OCI-LY3 (cell line): ENCODE measurements at regions not wholly inside any gene's neighbourhood (a gene's known extent, or its start where the extent isn't known, plus 50 kb on each side); places are given as distances from the start of the nearest gene placed in this dataset.
A peak's percentile ranks its signal among the peaks of the same experiment; 100 is the strongest.

Source experiments
- H2AFZ ChIP-seq: fragments of 200-600, 300-600 bp; shearing (Covaris generic); 2 replicates; pipeline ENCODE4 v1.6.0; 2014; ENCODE audit warnings: antibody characterized with exemption, low read depth, low read length
- H3K27ac ChIP-seq: fragments of 200-600, 300-600 bp; sonication (generic); 2 replicates; pipeline ENCODE4 v1.5.1; 2014; ENCODE audit warnings: mild to moderate bottlenecking, low read length, moderate library complexity, mixed read lengths
- H3K27me3 ChIP-seq: fragments of 200-600, 300-600 bp; sonication (generic); 2 replicates; pipeline ENCODE4 v1.6.1; 2014; ENCODE audit warnings: low read depth, low read length, mixed read lengths
- H3K36me3 ChIP-seq: fragments of 200-600, 300-600 bp; sonication (generic); replicated peaks from 2 replicates; pipeline ENCODE3; 2014; ENCODE audit warnings: low read depth, low read length, mixed read lengths
- H3K4me1 ChIP-seq: fragments of 300-600, 200-600 bp; sonication (generic); 2 replicates; pipeline ENCODE4 v1.6.1; 2014; ENCODE audit warnings: low read length, mixed read lengths
- H3K4me2 ChIP-seq: fragments of 200-600, 300-600 bp; sonication (generic); 2 replicates; pipeline ENCODE4 v1.6.1; 2014; ENCODE audit warnings: low read length, mixed read lengths
- H3K4me3 ChIP-seq: fragments of 300-600, 200-600 bp; sonication (generic); 2 replicates; pipeline ENCODE4 v1.5.1; 2014; ENCODE audit warnings: antibody characterized with exemption, mild to moderate bottlenecking, low read length, moderate library complexity
- H3K79me2 ChIP-seq: fragments of 300-600, 200-600 bp; shearing (Covaris generic); 2 replicates; pipeline ENCODE4 v1.6.1; 2014; ENCODE audit warnings: mild to moderate bottlenecking, low read length, mixed read lengths
- H3K9ac ChIP-seq: fragments of 300-600, 200-600 bp; shearing (Covaris generic); 2 replicates; pipeline ENCODE4 v1.6.0; 2014; ENCODE audit warnings: mild to moderate bottlenecking, low read length, moderate library complexity
- H3K9me3 ChIP-seq: fragments of 200-600, 300-600 bp; shearing (Covaris generic); 2 replicates; pipeline ENCODE4 v1.6.1; 2014; ENCODE audit warnings: low read length, mixed read lengths; ENCODE audit not compliant: insufficient read depth
- H4K20me1 ChIP-seq: fragments of 200-600, 300-600 bp; sonication (generic); 2 replicates; pipeline ENCODE4 v1.6.1; 2016; ENCODE audit warnings: low read length, mixed read lengths; ENCODE audit not compliant: insufficient read depth
- EZH2phosphoT487 ChIP-seq: fragments of 200-600 bp; shearing (Covaris generic); IDR thresholded peaks from 2 replicates; pipeline ENCODE4 v1.6.1; 2018; ENCODE audit warnings: antibody characterized with exemption, mixed run types, low read depth
- TF ChIP-seq, protein P1 (sequence below): fragments of 200-600, 300-600 bp; sonication (generic); IDR thresholded peaks from 2 replicates; pipeline ENCODE4 v1.5.1; 2014; ENCODE audit warnings: antibody characterized with exemption, low read length, low read depth

DNA sequence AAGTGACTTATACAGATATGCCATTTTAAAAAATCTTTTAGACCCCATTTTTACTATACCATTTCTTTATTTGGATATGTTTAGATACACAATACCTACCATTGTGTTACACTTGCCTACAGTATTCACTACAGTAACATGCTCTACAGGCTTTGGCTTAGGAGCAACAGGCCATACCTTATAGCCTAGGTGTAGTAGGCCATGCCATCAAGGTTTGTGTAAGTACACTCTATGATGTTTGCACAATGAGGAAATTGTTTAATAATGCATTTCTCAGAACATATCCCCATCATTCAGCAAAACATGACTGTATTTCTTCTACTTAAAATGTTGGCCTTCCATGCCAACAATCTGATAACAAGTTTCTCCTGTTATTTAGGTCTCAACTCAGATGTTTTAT, 1559.5 kb upstream of the TENM4 start:
- Histone ChIP-seq H3K27ac (no peak overlapping the region), H3K4me3 (no peak overlapping the region)
- TF ChIP-seq EZH2phosphoT487, result no peak

DNA sequence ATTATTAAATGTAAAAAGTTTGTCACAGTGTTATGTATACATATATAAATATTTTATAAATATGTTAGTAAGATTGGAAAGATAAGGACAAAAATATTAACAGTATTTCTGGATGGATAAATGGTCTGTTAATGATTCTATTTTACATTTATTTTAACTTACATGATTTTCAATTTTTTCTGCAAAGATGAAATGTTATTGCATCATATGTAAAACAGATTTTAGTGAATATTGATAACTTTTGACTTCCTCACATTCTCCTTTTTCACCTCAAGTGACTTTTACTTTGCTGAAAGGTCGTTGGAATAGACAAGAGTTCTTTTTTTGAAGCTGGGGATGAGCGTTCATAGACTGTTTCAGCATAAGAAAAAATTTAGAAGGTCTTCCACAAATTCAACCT, 1554.7 kb upstream of the TENM4 start:
- Histone ChIP-seq H3K27ac (no peak overlapping the region), H3K79me2 (no peaks in the 10 kb centered on the region), H3K27me3 (no peaks in the 10 kb centered on the region), H3K4me2 (no peak overlapping the region), H3K9ac (no peak overlapping the region), H3K36me3 (no peaks in the 10 kb centered on the region), H4K20me1 (no peaks in the 10 kb centered on the region), H3K4me3 (no peak overlapping the region), H3K4me1 (no peaks in the 10 kb centered on the region), H2AFZ (0 out of 2 replicates have a peak overlapping the region, but pooled peaks have one; percentile 36), H3K9me3 (no peaks in the 10 kb centered on the region)
- TF ChIP-seq, protein P1, sequence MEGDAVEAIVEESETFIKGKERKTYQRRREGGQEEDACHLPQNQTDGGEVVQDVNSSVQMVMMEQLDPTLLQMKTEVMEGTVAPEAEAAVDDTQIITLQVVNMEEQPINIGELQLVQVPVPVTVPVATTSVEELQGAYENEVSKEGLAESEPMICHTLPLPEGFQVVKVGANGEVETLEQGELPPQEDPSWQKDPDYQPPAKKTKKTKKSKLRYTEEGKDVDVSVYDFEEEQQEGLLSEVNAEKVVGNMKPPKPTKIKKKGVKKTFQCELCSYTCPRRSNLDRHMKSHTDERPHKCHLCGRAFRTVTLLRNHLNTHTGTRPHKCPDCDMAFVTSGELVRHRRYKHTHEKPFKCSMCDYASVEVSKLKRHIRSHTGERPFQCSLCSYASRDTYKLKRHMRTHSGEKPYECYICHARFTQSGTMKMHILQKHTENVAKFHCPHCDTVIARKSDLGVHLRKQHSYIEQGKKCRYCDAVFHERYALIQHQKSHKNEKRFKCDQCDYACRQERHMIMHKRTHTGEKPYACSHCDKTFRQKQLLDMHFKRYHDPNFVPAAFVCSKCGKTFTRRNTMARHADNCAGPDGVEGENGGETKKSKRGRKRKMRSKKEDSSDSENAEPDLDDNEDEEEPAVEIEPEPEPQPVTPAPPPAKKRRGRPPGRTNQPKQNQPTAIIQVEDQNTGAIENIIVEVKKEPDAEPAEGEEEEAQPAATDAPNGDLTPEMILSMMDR, result no peak

More for the DNA sequence above, 1559.5 kb upstream of the TENM4 start:
- Histone ChIP-seq H3K4me1 (no peaks in the 10 kb centered on the region; the same call in none of the 2 replicates), H3K9me3 (no peaks in the 10 kb centered on the region), H3K4me2 (no peak overlapping the region), H3K36me3 (no peaks in the 10 kb centered on the region), H2AFZ (no peak overlapping the region), H3K9ac (no peak overlapping the region), H4K20me1 (no peaks in the 10 kb centered on the region), H3K27me3 (no peaks in the 10 kb centered on the region), H3K79me2 (no peaks in the 10 kb centered on the region)

DNA sequence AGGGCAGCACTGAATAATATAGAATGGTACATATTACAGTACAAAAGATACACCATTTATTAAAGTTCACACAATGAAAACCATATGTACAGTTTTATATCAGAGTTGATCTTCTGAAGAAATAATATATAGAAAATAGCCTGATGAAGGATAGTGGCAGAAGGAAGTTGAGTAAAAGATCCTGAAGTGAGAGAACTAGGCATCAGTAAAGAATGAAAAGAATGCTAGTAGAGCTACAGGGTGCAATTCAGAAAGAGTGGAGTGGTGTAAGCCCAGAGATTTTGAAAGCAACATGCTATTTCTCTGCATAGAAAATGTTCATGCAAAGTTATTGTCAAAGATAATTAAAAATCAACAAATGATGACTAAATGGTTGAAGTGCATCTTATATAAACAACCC, 1552.7 kb upstream of the TENM4 start:
- no peak overlapping the region for H3K4me2 ChIP-seq
- no peaks in the 10 kb centered on the region for H3K27me3 ChIP-seq
- TF ChIP-seq EZH2phosphoT487, result no peak
- TF ChIP-seq, protein P1, result no peak
- no peak overlapping the region for H3K9ac ChIP-seq
- no peaks in the 10 kb centered on the region for H3K4me1 ChIP-seq
- no peaks in the 10 kb centered on the region for H3K79me2 ChIP-seq
- H3K4me3 ChIP-seq, result no peak overlapping the region
- no peaks in the 10 kb centered on the region for H3K36me3 ChIP-seq
- no peaks in the 10 kb centered on the region for H4K20me1 ChIP-seq
- H2AFZ ChIP-seq, result no peak overlapping the region
- H3K27ac ChIP-seq, result no peak overlapping the region
- no peaks in the 10 kb centered on the region for H3K9me3 ChIP-seq

DNA sequence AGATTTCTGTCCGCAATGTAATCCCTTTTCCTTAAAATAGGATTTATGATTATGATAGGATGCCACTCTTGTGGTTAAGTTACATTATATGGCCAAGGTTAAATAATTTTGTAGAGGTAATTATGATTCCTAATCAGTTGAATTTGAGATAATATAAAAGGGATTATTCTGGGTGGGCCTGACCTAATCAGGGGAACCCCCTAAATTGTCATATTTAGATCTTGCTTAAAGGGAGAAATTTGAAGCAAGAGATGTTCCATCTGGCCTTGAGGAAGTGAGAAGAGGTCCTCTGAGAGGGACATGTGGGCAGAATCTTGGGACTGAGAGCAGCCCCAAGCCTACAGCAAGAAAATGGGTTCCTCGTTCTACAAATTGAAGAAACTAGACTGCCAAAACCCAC, 1550.1 kb upstream of the TENM4 start:
- TF ChIP-seq EZH2phosphoT487, result no peak
- TF ChIP-seq, protein P1, result no peak
- H3K27ac ChIP-seq, result no peak overlapping the region
- H3K4me1 ChIP-seq, result no peaks in the 10 kb centered on the region
- no peak overlapping the region for H3K4me3 ChIP-seq
- H3K9ac ChIP-seq, result no peak overlapping the region
- H4K20me1 ChIP-seq, result no peaks in the 10 kb centered on the region
- no peaks in the 10 kb centered on the region for H3K27me3 ChIP-seq
- H3K36me3 ChIP-seq, result no peaks in the 10 kb centered on the region
- H2AFZ ChIP-seq, result no peak overlapping the region
- H3K79me2 ChIP-seq, result no peaks in the 10 kb centered on the region
- no peaks in the 10 kb centered on the region for H3K9me3 ChIP-seq
- no peak overlapping the region for H3K4me2 ChIP-seq

DNA sequence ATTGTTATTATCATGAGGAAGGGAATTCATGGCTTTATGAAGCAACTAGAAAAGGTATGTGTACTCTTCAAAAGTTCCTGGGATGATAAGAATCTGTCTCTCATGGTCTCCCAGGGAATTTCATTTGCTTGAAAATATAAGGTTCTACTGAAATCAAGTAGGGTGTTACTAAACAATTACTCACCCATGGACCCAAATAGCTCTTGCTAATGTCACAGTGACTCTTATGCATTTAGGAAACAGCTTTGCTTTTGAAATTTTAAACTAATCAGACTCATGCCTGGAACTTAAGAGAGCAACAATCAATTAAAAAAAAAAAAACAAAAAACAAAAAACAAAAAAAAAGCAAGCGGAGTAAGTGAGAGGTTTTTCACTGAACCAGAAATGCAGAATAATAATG, 1546.3 kb upstream of the TENM4 start:
- H3K4me2 ChIP-seq, result no peak overlapping the region
- no peaks in the 10 kb centered on the region for H3K36me3 ChIP-seq
- no peak overlapping the region for H2AFZ ChIP-seq
- H3K79me2 ChIP-seq, result no peaks in the 10 kb centered on the region
- H4K20me1 ChIP-seq, result no peaks in the 10 kb centered on the region
- TF ChIP-seq, protein P1, result no peak
- no peak for TF ChIP-seq EZH2phosphoT487
- H3K4me1 ChIP-seq, result no peaks in the 10 kb centered on the region
- H3K27me3 ChIP-seq, result no peaks in the 10 kb centered on the region
- H3K9ac ChIP-seq, result no peak overlapping the region
- no peak overlapping the region for H3K27ac ChIP-seq
- no peaks in the 10 kb centered on the region for H3K9me3 ChIP-seq
- H3K4me3 ChIP-seq, result no peak overlapping the region
